ENCODE measurements at regions not wholly inside any gene's neighbourhood (a gene's known extent, or its start where the extent isn't known, plus 50 kb on each side); places are given as distances from the start of the nearest gene placed in this dataset.

- TF ChIP-seq CTCF (IDR thresholded peaks at IDR 0.05), result no peak
- no peak for TF ChIP-seq POLR2AphosphoS5 (IDR thresholded peaks at IDR 0.05; ENCODE audit: low read depth, low read length)
- no peak for TF ChIP-seq REST (IDR thresholded peaks at IDR 0.05; ENCODE audit: insufficient read depth in 1 of 2, low read depth in 2 of 2, low read length in 1 of 2)
- no peak for TF ChIP-seq SIN3A (IDR thresholded peaks at IDR 0.05; ENCODE audit: borderline replicate concordance, insufficient read depth, low read depth, low read length)
Observed at GRCh38 chr3:195007151-195007550, 263.8 kb downstream of the XXYLT1 start.

Measured in Panc1 (cell line).